ENCODE measurements at regions not wholly inside any gene's neighbourhood (a gene's known extent, or its start where the extent isn't known, plus 50 kb on each side); places are given as distances from the start of the nearest gene placed in this dataset.

- Mint-ChIP-seq H3K27ac (no peak overlapping the region), H3K27me3 (ENCODE audit: low read depth) (peaks cover 3% of the 10 kb centered on the region; the same call in 1 of the 2 replicates), H3K4me1 (no peaks in the 10 kb centered on the region; a peak in 1 of 4 replicates), H3K4me3 (no peak overlapping the region), H3K9me3 (no peaks in the 10 kb centered on the region; a peak in 1 of 5 replicates), H3K36me3 (ENCODE audit: insufficient read depth in 1 of 3, low read depth in 3 of 3) (no peaks in the 10 kb centered on the region)
- Histone ChIP-seq H2BK12ac (ENCODE audit: insufficient read length, low read depth, low read length) (no peak overlapping the region), H2BK120ac (ENCODE audit: low read depth, low read length, poor library complexity, severe bottlenecking) (no peak overlapping the region), H3K14ac (ENCODE audit: insufficient read depth, low read length) (no peak overlapping the region), H4K20me1 (ENCODE audit: control insufficient read depth, insufficient read depth, insufficient read length) (no peaks in the 10 kb centered on the region), H2AFZ (ENCODE audit: low read length) (no peak overlapping the region), H3K27me3 (ENCODE audit: insufficient read depth, low read length) (no peaks in the 10 kb centered on the region), H3K18ac (ENCODE audit: insufficient read length, low read depth, low read length) (no peak overlapping the region), H2BK15ac (ENCODE audit: low read depth, low read length) (no peak overlapping the region), H3K9me3 (ENCODE audit: control insufficient read depth, low read depth, low read length) (no peaks in the 10 kb centered on the region), H3K27ac (ENCODE audit: insufficient read length, low read depth, low read length) (no peak overlapping the region), H3K4ac (ENCODE audit: low read depth, low read length) (no peak overlapping the region), H3K79me1 (ENCODE audit: insufficient read depth, low read depth, low read length, poor library complexity, severe bottlenecking) (no peaks in the 10 kb centered on the region), H3K23me2 (ENCODE audit: insufficient read length, low read depth, low read length, poor library complexity, severe bottlenecking) (no peaks in the 10 kb centered on the region), H3K4me1 (ENCODE audit: insufficient read depth, low read length) (no peaks in the 10 kb centered on the region), H4K8ac (replicated peaks; ENCODE audit: insufficient read length, low read depth, low read length) (no peak overlapping the region), H2AK5ac (ENCODE audit: insufficient read length, low read length) (no peak overlapping the region), H3K9ac (ENCODE audit: extremely low read depth, insufficient read length, low read length) (no peak overlapping the region), H2BK5ac (ENCODE audit: insufficient read length, low read length) (no peak overlapping the region), H4K91ac (ENCODE audit: insufficient read length, low read depth, low read length) (no peak overlapping the region), H4K5ac (ENCODE audit: insufficient read length, low read depth, low read length) (no peak overlapping the region), H3T11ph (ENCODE audit: low read length) (no peak overlapping the region), H3K79me2 (ENCODE audit: insufficient read depth, low read length) (no peaks in the 10 kb centered on the region), H3K4me2 (ENCODE audit: insufficient read depth, insufficient read length, low read length) (no peak overlapping the region), H2BK20ac (ENCODE audit: low read depth, low read length, poor library complexity, severe bottlenecking) (no peak overlapping the region), H3K56ac (ENCODE audit: insufficient read length, low read depth, low read length) (no peak overlapping the region), H3K23ac (ENCODE audit: insufficient read length, low read depth, low read length) (no peak overlapping the region)
- no CpG with 5 or more reads among the region's 3 CpGs for WGBS (ENCODE audit: extremely low coverage, insufficient read length, low lambda C conversion rate)
- no peak for DNase-seq
- no peak for TF ChIP-seq CTCF (conservative IDR thresholded peaks at IDR 0.05)
Observed at GRCh38 chr9:18236336-18236735, 237.6 kb upstream of the ADAMTSL1 start.
